ENCODE measurements at regions not wholly inside any gene's neighbourhood (a gene's known extent, or its start where the extent isn't known, plus 50 kb on each side); places are given as distances from the start of the nearest gene placed in this dataset.

DNA sequence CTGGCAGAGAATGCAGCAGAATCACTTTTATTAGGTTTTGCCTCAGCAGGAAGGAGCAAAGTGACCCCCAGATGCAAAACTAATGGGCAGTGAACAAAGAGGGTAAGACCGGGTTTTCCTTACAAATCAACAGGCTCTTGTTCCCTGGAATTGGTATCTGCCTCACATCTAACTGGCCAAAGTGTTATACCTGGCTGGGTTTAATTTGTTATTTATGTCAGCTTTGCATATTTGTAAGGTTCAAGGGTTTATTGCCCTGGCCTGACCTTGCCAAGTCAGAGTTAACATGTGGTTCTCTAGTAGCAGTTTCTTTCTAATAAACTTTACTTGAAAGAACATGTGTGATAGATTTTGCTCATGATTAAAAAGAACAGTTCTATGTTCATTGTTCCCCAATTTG lies 431.7 kb upstream of the NR2F2 start:
- intact Hi-C loops (cut with DNase I; ENCODE audit: low total_unique reads), result no loop called here
- Histone ChIP-seq H3K4me1 (no peaks in the 10 kb centered on the region), H3K27ac (no peak overlapping the region), H3K9me3 (no peaks in the 10 kb centered on the region), H3K27me3 (no peaks in the 10 kb centered on the region), H3K4me3 (no peak overlapping the region), H3K36me3 (no peaks in the 10 kb centered on the region)
- TF ChIP-seq, protein P1, sequence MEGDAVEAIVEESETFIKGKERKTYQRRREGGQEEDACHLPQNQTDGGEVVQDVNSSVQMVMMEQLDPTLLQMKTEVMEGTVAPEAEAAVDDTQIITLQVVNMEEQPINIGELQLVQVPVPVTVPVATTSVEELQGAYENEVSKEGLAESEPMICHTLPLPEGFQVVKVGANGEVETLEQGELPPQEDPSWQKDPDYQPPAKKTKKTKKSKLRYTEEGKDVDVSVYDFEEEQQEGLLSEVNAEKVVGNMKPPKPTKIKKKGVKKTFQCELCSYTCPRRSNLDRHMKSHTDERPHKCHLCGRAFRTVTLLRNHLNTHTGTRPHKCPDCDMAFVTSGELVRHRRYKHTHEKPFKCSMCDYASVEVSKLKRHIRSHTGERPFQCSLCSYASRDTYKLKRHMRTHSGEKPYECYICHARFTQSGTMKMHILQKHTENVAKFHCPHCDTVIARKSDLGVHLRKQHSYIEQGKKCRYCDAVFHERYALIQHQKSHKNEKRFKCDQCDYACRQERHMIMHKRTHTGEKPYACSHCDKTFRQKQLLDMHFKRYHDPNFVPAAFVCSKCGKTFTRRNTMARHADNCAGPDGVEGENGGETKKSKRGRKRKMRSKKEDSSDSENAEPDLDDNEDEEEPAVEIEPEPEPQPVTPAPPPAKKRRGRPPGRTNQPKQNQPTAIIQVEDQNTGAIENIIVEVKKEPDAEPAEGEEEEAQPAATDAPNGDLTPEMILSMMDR (IDR thresholded peaks at IDR 0.05), result no peak
- no peak for TF ChIP-seq POLR2A (IDR thresholded peaks at IDR 0.05)
- no peak for DNase-seq

DNA sequence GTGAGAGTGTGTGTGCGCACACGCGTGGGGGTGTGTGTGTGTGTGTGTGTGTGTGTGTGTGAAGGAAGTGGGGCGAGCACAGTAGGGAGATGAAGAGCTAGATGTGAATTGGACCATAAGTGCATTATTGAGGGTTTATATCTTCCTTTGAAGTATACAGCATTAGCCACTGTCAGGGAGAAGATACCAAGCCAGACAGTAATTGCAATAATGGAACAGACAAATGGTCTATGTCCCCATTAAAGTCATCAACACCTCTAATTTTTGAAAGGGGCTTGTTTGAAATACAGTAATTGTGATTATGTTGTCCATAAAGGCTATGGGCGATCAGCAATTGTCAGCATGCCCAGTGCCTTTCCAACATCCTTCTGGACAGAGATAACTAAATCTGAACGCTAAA lies 429.2 kb upstream of the NR2F2 start:
- no peak for DNase-seq
- Histone ChIP-seq H3K27me3 (no peaks in the 10 kb centered on the region), H3K36me3 (no peaks in the 10 kb centered on the region), H3K9me3 (no peaks in the 10 kb centered on the region), H3K4me1 (no peaks in the 10 kb centered on the region), H3K4me3 (no peak overlapping the region), H3K27ac (no peak overlapping the region)
- TF ChIP-seq, protein P1 (IDR thresholded peaks at IDR 0.05), result no peak
- TF ChIP-seq POLR2A (IDR thresholded peaks at IDR 0.05), result no peak
- intact Hi-C loops (cut with DNase I; ENCODE audit: low total_unique reads), result no loop called here

DNA sequence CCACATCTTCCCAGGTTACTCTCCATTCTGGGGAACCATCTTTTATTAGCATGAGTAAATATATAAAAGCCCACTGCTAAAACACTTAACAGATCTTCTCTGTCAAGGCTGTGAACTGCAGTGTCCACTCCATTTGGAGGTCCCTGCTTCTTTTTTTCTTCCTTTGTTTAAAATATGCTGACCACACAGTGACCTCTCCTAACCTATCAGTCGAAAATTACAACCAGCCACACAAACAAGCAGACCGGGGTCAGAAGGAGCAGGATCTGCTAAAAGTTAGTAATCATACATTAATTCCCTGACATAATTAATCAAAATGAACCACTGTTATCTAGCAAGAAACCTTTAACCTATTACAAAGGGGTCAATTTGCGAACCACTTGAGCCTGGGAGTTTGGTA lies 427.9 kb upstream of the NR2F2 start:
- intact Hi-C loops (cut with DNase I; ENCODE audit: low total_unique reads), result no loop called here
- no peak for DNase-seq
- no peak overlapping the region for H3K4me3 ChIP-seq
- no peaks in the 10 kb centered on the region for H3K36me3 ChIP-seq
- no peak overlapping the region for H3K27ac ChIP-seq
- no peaks in the 10 kb centered on the region for H3K4me1 ChIP-seq
- no peaks in the 10 kb centered on the region for H3K9me3 ChIP-seq
- H3K27me3 ChIP-seq, result no peaks in the 10 kb centered on the region
- no peak for TF ChIP-seq POLR2A (IDR thresholded peaks at IDR 0.05)
- TF ChIP-seq, protein P1 (IDR thresholded peaks at IDR 0.05), result no peak

DNA sequence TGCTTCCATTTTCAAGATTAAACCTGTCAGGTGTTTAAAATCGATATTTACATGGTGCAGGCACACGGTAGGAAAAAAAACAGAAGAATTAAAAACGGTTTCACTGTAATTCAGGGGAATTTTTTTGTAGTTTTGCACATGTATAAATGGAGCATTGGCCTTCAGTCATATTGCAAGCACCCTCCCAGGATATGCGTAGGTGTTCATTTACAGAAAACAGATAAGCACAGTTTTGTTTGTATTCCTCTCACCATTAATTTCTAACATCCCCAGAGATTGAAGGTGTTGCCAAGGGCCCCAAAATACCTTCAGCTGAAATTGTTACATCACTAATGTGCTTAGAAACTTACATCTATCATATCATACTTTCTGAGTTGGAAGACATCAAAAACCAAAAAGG lies 427.1 kb upstream of the NR2F2 start:
- no peak overlapping the region for H3K27ac ChIP-seq
- H3K27me3 ChIP-seq, result no peaks in the 10 kb centered on the region
- no peak for TF ChIP-seq POLR2A (IDR thresholded peaks at IDR 0.05)
- TF ChIP-seq, protein P1 (IDR thresholded peaks at IDR 0.05), result no peak
- no peak overlapping the region for H3K4me3 ChIP-seq
- no peak for DNase-seq
- no peaks in the 10 kb centered on the region for H3K36me3 ChIP-seq
- intact Hi-C loops (cut with DNase I; ENCODE audit: low total_unique reads), result no loop called here
- no peaks in the 10 kb centered on the region for H3K4me1 ChIP-seq
- H3K9me3 ChIP-seq, result no peaks in the 10 kb centered on the region

DNA sequence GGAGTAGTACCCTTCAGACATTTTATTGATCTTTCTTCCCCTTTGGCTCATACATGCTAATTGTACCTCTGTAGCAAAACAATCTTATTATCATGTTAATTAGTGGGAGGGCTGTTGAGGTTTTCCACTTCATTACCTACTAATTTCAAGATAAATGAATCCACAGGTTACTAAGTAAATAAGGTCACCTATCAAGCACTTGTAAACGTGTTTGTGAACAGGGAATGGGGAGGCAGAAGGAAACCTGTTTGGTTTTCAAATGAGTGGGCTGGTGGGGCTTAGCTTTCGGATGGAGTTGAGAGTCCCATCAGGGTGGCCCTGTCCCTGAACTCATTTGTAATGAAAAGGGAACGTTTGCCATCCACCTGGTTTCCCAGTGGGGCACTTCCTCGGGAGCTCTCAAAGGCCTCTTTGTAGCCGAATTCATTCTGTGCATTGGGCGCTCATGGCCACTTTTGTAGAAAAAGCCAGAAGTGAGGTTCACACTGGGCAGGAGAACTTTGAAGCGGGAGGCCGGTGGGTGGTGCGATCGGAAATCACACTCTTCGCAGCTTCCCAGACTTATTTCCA lies 419.8 kb upstream of the NR2F2 start:
- TF ChIP-seq POLR2A (IDR thresholded peaks at IDR 0.05), result no peak
- TF ChIP-seq, protein P1 (IDR thresholded peaks at IDR 0.05), result no peak
- Histone ChIP-seq H3K27me3 (no peaks in the 10 kb centered on the region), H3K4me1 (no peaks in the 10 kb centered on the region)

More for the DNA sequence above, 419.8 kb upstream of the NR2F2 start:
- Histone ChIP-seq H3K4me3 (no peak overlapping the region), H3K27ac (no peak overlapping the region), H3K36me3 (no peaks in the 10 kb centered on the region), H3K9me3 (no peaks in the 10 kb centered on the region)
- intact Hi-C loops (cut with DNase I; ENCODE audit: low total_unique reads), result no loop called here
- DNase-seq, result no peak

Measured in uterus (tissue), 3 donors.